Fibroblast of peridontal ligament (primary cell): ENCODE measurements at regions not wholly inside any gene's neighbourhood (a gene's known extent, or its start where the extent isn't known, plus 50 kb on each side); places are given as distances from the start of the nearest gene placed in this dataset.
"Not testable (repeated sequence)": the region's sequence is repeated elsewhere in the genome, so short reads cannot be mapped to it uniquely, and the experiment has no call there.

Experiments used
- DNase-seq: peaks from one replicate; pipeline ENCODE4 v3.0.0-alpha.2; 2010; ENCODE audit errors: extremely low read depth

- no peak for DNase-seq
These were observed 389.6 kb upstream of the COX7C start for GRCh38 chr5:86228147-86228546.

- no peak for DNase-seq
These were observed 385.5 kb upstream of the COX7C start for GRCh38 chr5:86232246-86232645.

- no peak for DNase-seq
These were observed 373.6 kb upstream of the COX7C start for GRCh38 chr5:86244153-86244552.

- DNase-seq: no peak
These were observed 359.9 kb upstream of the COX7C start for GRCh38 chr5:86257871-86258270.

- DNase-seq: not testable (repeated sequence)
These were observed 333.1 kb upstream of the COX7C start for GRCh38 chr5:86284400-86285190.

GRCh38 chr5:86287437-86287836 is 330.3 kb upstream of the COX7C start:
- not testable (repeated sequence) for DNase-seq

GRCh38 chr5:86289786-86290185 is 328.0 kb upstream of the COX7C start:
- DNase-seq: not testable (repeated sequence)

GRCh38 chr5:86292811-86293210 is 324.9 kb upstream of the COX7C start:
- not testable (repeated sequence) for DNase-seq

GRCh38 chr5:86302643-86303042 is 315.1 kb upstream of the COX7C start:
- DNase-seq: not testable (repeated sequence)

GRCh38 chr5:86305050-86305449 is 312.7 kb upstream of the COX7C start:
- DNase-seq: peak; percentile 15

- no peak for DNase-seq
These were observed 302.8 kb upstream of the COX7C start for GRCh38 chr5:86314951-86315350.

- DNase-seq: no peak
These were observed 297.5 kb upstream of the COX7C start for GRCh38 chr5:86320266-86320665.

- DNase-seq: no peak
These were observed 288.4 kb upstream of the COX7C start for GRCh38 chr5:86329318-86329717.

GRCh38 chr5:86330736-86331135 is 287.0 kb upstream of the COX7C start:
- no peak for DNase-seq

GRCh38 chr5:86332851-86333250 is 284.9 kb upstream of the COX7C start:
- DNase-seq: no peak

- DNase-seq: no peak
These were observed 279.9 kb upstream of the COX7C start for GRCh38 chr5:86337667-86338460.

GRCh38 chr5:86354664-86355063 is 263.1 kb upstream of the COX7C start:
- DNase-seq: no peak

- DNase-seq: no peak
These were observed 256.9 kb upstream of the COX7C start for GRCh38 chr5:86360801-86361200.

- no peak for DNase-seq
These were observed 246.7 kb upstream of the COX7C start for GRCh38 chr5:86371061-86371460.

- DNase-seq: no peak
These were observed 243.1 kb upstream of the COX7C start for GRCh38 chr5:86374611-86375010.

GRCh38 chr5:86376214-86376613 is 241.5 kb upstream of the COX7C start:
- DNase-seq: no peak

- no peak for DNase-seq
These were observed 214.6 kb upstream of the COX7C start for GRCh38 chr5:86403190-86403589.

GRCh38 chr5:86404256-86404655 is 213.5 kb upstream of the COX7C start:
- DNase-seq: no peak
